GM18502 (cell line): ENCODE measurements at regions not wholly inside any gene's neighbourhood (a gene's known extent, or its start where the extent isn't known, plus 50 kb on each side); places are given as distances from the start of the nearest gene placed in this dataset.
A peak's percentile ranks its signal among the peaks of the same experiment; 100 is the strongest.
"Not testable (repeated sequence)": the region's sequence is repeated elsewhere in the genome, so short reads cannot be mapped to it uniquely, and the experiment has no call there.

Source experiments
- ATAC-seq: cut with Tn5 transposase; IDR thresholded peaks from one replicate; pipeline ENCODE4 v1.9.1; 2021; ENCODE audit warnings: mild to moderate bottlenecking; ENCODE audit not compliant: unreplicated experiment, poor library complexity

DNA sequence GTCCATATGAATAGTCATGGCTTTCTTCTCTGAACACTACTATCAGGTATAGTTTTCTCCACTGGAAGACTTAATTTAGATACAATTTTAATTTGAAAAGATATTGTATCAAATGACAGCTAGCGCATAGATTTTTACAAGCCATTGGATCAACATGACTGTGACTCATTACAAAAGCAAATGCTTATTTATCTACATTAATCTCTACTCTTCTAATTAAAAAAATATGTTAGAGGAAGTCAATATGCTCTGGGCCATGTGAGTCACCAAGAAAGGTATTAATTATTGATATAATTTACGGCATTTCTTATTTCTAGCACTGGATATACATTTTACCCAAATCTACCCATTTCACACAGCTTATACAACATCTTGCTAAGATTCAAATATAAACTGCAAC is 800.3 kb upstream of the GBE1 start:
- ATAC-seq, result no peak

DNA sequence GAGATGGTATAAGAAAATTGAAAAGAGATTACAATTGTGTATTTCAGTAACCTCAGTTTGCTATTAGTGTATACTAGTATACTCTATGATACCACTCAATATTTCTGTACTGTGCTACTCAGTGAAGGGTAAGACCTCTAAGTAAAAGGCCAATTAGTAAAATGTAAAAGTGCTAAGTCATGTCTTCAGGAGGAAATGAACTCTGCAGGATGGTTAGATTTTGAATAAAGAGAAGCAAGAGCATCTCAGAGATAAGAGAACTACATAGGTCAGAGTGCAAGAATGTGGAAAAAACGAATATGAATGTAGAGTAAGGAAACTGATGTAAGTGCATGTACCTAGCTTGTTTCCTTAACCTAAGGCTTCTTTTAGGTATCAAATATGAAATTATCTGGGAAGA is 796.6 kb upstream of the GBE1 start:
- ATAC-seq, result no peak

DNA sequence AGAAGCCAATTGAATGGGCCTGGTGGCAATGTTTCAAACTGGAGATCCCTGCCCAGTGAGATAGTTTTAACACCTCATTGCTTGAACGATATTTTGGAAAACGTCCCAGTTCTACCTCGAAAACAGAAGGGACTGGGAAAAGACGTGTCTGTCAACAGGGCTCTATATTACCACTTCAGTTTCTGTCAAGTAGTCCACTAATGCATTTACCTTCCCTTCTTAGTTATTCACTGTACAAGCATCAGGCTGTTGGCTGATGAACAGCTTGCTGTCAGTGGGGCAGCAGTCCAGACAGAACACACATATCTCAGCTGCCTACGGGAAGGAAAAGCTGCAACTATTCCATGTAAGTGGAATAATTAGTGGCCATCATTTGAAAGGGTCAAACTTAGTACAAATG is 794.7 kb upstream of the GBE1 start:
- ATAC-seq, result no peak

DNA sequence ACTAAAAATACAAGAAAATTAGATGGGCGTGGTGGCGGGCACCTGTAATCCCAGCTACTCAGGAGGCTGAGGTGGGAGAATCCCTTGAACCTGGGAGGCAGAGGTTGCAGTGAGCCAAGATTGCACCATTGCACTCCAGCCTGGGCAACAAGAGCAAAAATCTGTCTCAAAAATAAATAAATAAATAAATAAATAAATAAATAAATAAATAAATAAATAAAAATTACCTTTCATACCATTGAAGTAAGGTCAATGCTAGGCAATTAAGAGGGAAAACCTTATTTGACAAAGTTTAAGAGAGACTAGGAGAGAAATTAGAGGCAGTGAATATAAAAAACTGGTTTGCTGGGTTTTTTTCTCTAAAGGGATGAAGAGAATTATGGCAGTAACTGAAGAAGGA is 781.1 kb upstream of the GBE1 start:
- not testable (repeated sequence) for ATAC-seq

DNA sequence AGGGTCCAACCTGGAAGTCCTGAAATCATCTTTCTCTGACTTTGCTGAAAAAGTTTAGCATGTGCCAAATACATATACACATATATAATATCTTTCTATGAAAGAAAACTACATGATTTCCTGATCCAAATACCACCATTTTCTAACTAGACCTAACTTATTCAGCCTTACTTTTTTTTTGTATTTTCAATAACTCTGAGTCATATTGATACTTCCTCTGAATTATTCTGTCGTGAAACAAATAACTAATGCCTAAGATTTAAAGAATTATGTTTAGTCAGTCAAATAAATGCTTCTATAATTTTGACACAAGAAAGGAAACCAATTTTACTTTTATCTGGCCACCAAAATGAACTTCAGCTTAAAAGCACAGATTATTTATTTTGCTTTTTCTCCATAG is 760.2 kb upstream of the GBE1 start:
- no peak for ATAC-seq

DNA sequence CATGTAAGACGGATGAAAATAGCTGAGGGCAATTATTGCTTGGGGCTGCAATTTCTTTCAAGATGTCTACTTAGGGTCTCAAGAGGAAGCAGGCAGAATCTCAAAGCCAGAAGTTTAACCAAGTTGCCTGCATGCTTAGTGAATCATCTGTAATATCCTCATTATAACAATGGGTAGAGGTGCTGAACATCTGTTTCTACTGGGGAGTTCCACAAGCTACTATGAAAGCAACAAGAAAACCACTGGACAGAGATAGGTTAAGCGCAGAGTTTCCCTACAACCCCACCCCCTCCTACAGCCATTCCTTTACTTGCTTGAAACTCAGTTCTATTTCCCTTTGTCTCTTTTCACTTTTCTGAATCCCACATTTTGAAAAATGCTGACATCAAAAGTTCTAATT is 759.4 kb upstream of the GBE1 start:
- no peak for ATAC-seq

DNA sequence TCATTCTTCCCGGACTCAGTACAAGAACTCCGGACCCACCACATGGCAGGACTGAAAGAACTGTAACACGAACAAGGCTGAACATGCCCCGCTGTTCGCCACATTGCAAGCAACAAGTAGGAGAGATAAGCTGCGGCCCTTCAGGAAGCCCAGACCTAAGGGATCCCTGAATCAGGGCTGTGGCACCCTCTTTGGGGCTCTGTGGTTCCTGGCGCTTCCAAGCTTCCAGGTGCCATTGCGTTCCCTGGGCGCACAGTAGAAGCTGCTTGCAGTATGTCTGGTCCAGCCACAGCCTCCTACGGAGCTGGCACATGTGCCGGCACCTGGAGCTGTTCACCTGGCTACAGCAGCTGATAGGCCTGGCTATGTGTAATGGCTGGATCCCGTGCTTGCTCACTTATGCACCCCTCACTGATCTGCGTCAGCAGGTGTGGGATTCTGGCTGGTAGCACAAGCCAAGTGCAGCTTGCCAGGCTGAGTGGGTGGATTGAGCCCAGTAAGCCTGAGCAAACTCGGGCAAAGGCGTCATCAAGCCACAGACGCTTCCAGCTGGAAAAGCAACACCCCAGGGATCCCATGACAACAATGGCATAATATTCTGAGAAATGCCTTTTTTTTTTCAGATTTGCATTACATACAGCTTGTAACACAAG is 748.6 kb upstream of the GBE1 start:
- no peak for ATAC-seq

DNA sequence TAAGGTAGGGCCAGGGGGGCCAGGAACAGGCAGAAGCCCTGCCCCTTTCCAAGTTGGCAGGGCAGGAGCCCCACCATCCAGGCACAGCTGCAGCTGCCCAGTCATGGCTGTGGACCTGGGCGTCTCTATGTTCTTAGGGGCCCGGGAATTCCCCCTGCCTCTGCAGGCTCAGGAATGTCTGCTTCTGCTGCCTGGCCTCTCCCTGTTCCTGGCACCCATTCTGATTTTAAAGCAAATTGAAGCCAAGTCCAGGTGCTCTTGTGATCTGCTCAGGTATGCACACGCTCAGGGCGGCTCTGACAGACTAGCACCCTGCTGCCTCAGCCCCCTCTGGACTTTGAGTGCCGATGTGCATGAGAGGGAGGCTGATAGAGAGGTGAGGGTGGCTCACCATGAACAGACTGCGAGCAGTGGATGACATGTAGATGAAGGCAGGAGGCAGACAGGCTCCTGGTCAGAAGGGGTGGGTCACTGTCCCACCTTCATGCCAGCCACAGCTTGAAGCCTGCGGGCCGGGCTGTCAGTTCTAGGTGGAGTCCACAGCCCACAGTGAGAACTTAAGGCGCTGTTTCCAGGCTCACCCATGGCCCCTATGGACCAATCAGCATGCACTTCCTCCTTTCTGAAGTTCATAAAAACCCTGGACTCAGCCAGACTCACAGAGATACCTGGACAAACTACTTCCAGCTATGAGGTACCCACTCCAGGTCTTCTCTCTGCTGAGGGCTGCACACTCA is 747.8 kb upstream of the GBE1 start:
- ATAC-seq, result no peak

DNA sequence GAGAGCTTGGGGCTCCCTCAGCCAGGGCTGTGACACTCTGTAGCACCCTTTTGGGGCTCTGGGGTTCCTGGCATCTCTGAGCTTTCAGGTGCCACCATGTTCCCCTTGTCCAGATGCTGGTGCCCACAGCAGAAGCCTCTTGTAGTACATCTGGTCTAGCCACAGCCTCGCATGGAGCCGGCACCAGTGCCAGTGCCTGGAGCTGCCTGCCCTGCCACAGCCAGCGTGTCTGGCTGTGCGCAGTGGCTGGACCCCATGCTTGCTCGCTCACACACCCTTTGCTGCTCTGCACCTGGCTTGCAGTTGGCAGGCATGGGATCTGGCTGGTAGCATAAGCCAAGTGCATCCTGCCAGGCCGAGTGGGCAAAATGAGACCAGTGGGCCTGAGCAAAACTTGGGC is 744.8 kb upstream of the GBE1 start:
- no peak for ATAC-seq

DNA sequence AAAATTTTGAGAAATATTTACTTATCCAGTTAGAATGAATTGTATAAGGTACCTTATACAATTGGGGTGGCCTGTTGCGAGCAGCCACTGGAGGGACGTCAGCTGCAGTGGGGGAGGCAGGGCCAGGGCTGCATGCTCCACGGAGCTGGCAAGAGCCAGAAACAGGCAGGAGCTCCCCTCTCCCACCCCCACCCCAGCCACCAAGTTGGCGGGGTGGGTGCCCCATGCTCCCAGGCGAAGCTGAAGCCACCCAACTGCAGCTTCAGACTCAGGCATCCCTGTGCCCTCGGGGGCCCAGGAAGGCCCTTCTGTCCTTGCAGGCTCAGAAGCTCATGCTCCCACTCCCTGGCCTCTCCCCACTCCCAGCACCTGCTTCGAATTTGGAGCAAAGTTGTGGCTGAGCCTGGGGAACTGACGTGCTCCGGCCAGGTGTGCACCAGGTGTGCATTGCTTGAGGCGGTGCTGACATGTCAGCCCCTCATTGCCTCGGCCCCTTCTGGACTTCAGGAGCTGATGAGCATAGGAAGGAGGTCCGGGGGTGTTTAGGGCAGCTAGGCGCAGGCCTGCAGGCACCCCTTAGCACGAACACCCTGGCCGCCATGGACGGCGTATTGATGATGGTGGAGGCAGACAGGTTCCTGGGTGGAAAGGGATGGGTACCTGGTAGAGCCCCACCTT is 743.8 kb upstream of the GBE1 start:
- ATAC-seq, result no peak

DNA sequence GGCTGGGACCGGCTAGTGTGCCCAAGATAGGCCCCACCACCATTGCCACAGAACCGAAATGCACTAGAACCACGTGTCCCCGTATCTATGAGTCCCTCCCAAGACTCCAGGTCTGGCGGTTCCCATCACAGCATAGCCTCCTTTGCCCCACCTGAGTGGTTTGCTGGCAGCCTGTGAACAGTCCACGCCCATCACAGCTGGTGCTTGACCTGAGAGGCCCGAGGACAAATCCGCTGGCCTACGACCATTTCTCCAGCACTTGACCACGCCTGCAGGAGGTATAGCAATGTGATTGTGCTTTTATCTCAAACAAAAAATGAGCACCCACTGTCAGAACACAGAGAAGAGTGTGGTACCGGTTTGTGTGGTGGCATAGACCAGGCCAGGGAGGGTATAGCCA is 736.7 kb upstream of the GBE1 start:
- no peak for ATAC-seq

DNA sequence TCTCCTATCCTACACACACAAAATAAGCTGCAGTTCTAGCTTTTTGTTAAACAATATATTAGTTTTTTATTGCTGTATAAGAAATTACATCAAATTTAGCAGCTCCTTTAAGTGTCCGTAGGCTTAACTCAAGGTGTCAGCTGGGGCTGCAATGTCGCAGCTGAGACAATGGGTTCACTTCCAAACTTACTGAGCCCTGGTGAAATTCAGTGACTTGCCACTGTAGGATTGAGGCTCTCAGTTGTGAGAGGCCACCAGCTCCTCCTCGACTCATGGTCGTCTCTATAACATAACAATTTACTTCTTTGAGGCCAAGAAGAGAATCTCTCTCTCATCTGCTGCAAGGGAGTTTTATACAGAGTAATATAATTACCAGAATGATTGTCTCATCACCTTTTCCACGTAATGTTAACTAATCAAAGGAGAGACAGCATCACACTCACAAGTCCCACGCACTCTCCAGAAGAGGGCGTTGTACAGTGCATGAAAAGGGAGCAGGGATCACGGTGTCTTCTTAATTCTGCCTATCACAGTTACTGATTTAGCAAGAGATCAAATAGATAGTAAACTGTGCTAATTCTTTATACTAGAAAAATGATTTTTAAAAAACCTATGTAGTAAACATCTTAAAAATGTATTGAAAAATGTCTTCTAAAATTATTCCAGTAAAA is 735.6 kb upstream of the GBE1 start:
- ATAC-seq, result no peak

DNA sequence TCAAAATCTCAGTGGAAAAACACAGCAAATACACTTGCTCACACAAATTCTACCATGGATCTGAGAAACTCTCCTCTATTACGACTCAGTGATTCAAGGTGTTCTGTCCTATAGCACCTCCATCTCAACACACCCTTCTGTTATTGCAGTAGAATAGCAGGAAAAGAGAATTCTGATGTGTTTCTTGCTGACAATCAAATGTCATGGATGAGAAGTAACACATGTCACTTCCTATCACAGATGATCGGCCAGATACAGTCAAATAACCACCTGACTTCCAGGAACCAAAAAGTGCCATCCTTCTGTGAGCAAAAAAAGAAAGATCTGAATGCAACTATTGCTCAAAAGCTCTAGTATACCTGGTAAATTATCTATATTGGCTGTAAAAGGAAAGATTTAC is 734.2 kb upstream of the GBE1 start:
- ATAC-seq, result no peak

DNA sequence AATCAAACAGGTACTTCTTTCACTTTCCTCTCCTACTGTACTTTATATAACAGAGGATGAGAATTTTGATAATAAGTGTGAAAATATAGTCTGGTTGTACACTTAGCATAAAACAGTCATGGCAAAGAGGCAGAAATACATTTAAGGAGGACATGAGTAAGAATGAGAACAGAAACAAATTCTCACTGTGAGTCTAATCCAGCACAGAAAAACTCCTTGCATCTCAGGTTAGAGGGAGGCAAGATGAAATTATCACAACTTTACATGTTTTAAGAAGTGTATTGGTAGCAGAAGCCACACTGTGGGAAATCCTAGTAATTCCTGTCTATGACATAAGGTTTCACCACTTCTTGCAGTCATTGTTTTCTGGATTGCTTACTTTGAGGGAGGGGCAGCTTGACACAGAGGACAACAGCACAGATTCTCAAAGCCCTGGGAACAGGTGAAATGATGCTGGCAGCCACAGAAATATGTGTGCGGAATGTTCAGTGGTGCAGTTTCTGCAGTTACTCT is 733.6 kb upstream of the GBE1 start:
- ATAC-seq, result peak; percentile 48

DNA sequence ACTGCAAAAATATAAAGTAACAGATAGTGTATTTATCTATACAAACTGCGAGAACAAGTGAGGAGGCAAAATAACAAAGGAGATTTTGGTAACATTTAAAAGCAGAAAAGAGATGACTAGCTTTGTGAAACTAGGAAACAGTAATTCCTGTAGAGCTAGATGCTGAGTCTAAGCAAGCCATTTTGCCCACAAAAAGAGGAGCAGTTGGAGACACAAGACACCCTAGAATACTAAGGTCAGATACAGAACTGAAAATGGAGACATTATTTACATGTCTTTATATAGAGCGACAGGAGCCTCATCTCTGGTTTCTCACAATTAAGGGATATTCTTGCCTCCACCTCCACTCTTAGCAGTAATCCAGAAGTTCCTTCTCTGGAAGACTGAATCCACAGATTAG is 732.4 kb upstream of the GBE1 start:
- ATAC-seq, result peak; percentile 57

DNA sequence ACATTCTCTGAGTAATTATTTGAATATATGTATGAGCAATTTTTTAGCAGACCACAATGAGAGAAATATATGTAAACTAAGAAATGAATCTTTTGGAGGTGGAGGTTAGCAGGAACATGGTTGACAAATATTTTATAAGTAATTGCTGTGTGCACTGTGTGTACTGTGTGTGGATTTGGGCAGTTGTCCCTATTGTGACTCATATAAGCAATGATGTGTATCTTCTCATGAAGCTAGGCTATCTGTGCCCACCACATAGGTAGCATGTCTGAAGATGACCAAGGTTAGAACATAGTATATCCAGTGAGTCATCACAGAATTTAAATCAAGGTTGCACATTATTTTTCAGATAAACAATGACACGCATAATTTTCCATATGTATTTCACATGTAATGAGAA is 713.9 kb upstream of the GBE1 start:
- no peak for ATAC-seq

DNA sequence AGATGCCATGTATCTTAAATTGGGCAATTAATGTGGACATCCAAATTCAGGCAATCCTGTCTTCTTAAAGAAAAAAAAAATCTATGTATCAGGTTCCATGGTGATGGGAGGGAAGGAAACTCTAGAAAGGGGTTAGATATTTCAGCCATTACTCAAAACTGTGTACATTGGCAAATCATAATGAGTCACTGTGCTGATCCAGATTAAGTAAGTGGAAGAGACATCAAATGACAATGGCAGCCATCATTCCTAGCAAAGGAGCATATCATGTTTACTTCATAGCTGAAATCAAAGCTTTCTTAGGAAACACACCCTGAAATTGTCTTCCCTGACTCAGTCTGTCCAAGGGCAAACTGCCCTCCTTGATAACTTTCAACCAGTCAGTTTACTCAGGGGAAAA is 713.3 kb upstream of the GBE1 start:
- no peak for ATAC-seq

DNA sequence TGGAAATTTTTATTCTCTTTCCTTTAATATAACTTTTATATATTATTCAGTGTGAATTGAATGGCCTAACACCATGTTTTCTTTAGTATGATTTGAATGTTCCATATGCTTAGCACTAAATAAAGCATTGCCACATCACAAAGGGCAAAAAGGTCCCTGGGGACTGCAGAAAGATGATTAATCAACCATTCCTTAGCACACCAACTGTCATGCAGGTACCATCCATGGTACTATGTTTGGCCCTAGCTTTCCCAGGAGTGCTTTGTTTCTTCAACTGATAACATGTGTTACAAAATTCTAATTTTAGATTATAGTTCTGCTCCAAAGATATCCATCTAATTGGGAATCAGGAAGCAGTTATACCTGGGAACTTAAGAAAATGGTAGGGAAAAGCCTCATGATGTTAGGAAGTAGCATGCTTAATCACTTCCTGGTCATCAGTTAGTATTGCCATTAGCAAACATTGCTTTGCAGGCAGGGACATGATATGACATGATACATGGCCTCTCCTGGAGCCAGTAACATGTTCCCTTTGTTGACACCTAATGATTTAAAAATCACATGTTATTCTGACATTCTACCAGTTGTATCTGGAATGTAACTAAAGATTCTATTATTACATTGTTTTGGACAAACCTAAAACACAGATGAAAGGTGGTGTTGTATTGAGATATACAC is 712.6 kb upstream of the GBE1 start:
- no peak for ATAC-seq

DNA sequence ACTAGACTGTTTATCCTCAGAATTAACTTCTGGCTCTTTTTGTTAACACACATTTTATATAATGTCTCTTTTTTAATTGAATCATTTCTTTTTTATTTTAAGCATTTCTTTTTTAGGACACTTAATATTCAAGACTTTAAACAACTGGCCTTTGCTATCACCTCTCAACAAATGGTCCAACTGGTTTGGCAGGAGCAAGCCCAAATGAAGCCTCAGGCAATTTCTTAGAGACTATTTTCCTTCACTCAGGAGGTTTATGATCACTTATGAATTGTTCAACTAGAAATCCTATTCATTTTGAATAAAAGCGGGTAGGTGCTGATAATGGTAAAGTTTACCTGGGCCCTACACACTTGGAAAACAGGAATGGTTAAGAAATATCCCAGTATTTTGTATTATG is 705.6 kb upstream of the GBE1 start:
- no peak for ATAC-seq

DNA sequence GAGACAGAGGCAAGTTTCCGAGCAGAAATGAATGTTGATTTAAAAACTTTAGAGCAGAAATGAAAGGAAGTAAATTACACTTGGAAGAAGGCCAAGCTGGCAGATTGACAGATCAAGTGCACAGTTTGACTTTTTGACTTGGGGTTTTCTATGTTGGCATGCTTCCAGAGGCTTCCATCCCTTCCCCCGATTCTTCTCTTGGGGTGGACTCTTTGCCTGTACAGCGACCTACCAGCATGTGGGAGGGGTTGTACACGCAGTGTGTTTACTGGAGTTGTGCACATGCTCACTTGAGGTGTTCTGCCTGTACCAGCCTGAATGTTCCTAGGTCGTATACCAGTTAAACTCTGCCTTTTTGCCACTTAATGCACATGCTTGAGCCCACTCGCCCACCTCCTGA is 701.5 kb upstream of the GBE1 start:
- ATAC-seq, result no peak
